GM21423 (cell line): ENCODE measurements at regions not wholly inside any gene's neighbourhood (a gene's known extent, or its start where the extent isn't known, plus 50 kb on each side); places are given as distances from the start of the nearest gene placed in this dataset.

Experiments used
- ATAC-seq: cut with Tn5 transposase; IDR thresholded peaks from one replicate; pipeline ENCODE4 v1.9.1; 2021; ENCODE audit warnings: mild to moderate bottlenecking, moderate library complexity; ENCODE audit not compliant: unreplicated experiment

DNA sequence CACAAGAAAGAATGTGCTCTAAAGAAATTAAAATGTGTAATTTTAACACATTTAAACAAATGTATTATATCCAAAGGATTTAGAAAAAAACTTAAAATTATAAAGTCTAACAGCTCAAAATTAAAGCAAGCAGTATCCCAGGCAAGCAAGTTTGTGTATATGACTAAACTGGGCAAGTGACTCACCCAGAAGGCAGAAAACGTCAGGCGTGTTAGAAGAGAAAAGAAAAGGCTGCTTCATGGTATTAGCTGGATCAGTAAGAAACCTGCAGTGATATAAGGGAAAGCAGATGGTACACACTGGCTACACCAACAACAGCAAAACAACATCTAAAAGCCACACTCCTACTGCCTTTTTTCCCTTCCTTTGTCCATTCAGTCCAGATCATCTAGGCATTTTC, 250.6 kb upstream of the NDST3 start:
- ATAC-seq: no peak

DNA sequence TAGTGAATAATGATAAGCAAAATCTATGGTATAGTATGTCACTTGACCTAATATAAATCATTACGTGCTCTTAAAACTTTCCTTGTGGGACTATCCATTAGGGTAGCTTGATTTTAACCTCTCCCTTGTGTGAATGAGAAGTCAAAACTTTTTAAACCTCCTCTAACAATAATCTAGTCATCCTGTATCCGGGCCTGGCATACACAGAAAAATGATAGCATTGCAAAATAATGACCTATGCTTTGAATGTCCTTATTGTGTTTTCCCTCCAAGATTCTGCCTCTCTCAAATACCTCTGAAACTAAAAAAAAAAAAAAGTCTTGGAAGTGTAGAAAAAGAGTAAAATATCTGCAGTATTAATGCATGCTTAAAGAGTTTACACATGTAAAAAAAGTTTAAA, 250.0 kb upstream of the NDST3 start:
- ATAC-seq: no peak

DNA sequence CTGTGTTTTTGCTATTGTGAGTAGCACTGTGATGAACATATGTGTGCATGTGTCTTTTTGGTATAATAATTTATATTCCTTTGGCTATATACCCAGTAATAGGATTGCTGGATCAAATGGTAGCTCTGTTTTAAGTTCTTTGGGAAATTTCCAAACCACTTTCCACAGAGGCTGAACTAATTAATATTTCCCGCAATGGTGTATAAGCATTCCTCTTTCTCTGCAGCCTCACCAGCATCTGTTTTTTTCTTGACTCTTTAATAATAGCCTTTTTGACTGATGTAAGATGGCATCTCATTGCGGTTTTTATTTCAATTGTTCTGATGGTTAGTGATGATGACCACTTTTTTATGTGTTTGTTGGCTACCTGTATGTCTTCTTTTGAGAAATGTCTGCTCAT, 247.7 kb upstream of the NDST3 start:
- no peak for ATAC-seq

DNA sequence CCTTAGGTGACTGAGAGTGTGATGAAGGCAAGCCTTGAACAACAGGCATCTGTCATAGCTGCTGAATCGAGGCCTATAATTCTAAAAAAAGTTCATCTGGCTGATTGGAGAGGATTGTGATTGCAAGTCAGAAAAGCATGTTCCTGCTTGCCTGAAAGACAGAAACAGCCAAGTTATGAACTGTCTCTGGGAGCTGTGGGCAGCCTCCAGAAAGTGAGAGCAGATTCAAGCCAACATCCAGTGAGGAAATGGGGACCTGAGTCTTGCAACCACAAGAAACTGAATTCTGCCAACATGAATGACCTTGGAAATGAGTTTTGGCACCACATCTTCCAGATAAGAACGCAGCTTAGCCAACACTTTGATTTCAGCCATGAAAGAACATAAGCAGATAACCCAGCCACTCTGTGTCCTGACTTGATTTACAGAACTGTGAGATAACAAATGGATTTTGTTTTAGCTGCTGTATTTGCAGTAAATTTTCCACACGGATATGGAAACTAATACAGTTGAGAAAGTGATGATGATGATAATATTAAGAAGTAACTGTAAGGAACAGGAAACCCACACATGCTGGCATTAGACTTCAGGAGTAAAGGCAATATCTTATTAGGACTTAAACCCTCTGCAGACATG, 240.3 kb upstream of the NDST3 start:
- ATAC-seq: no peak

DNA sequence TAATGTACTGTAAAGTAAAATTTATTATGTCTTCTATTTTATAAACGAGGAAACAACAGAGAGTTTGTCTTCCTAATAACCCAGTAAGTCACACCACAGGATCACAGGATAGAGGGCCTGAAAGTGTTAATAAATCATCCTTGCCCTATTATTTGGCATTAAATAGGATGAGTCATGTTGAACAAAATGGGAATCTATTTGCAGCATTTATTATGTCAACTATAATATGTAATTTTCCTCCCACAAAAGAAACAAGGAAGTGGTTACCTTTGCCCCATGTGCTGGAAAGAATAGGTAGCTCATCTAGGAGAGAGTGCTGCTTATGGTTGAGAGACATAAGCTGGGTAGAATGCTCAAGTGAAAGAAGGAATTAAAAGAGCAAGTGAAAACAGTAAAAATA, 237.6 kb upstream of the NDST3 start:
- no peak for ATAC-seq

DNA sequence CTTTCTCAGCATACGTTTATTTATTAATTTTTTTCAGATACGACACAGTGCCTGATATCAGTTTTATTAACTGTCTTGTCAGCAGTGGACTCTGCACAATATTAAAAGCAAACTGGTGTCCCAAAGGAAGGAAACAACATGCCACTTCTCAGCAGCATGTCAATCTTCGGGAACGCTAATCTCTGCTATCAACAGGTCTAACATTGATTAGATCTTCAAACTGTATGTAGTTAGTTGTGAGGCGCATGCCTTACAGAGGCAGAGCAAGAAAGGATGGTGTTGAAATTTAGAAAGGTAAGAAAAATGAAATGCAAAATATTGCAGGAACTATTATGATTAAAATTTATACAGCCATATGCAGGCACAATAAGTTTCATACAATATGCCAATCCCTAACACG, 233.7 kb upstream of the NDST3 start:
- ATAC-seq: no peak

DNA sequence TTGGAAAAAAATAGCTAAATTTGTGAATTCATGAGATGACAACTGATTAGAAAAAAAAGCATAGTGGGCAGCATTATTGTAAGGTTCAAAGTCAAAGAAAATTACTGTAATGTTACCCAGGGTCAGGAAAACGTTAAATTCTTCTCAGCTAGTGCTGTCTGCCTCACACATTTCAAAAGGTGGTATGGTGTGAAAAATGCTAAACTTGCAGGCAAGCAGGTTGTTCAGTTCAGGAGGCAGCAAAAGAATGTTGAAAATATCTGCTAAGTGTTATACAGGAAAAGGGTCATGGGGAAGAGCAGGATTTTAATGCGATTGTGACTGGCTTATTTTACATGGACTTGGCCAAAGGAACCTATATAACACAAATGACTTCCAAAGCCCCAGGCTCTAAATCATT, 232.5 kb upstream of the NDST3 start:
- no peak for ATAC-seq

DNA sequence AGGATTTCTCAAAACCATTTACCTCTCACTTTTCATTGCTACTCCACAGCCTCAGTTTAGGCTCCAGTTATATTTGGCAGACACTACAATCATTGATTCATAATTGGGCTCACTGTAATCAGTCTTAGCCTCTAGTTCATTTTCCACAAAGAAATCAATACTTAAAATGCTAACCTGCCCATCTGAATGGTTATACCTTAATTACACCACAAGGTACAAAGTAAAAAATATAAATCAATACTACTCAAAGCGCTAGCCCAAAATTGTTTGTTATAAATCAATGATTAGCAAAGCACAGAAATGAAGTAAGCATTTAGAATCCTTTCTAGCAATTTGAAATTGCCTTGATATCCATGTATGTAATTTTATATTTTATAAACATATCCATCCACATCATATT, 222.6 kb upstream of the NDST3 start:
- ATAC-seq: no peak

DNA sequence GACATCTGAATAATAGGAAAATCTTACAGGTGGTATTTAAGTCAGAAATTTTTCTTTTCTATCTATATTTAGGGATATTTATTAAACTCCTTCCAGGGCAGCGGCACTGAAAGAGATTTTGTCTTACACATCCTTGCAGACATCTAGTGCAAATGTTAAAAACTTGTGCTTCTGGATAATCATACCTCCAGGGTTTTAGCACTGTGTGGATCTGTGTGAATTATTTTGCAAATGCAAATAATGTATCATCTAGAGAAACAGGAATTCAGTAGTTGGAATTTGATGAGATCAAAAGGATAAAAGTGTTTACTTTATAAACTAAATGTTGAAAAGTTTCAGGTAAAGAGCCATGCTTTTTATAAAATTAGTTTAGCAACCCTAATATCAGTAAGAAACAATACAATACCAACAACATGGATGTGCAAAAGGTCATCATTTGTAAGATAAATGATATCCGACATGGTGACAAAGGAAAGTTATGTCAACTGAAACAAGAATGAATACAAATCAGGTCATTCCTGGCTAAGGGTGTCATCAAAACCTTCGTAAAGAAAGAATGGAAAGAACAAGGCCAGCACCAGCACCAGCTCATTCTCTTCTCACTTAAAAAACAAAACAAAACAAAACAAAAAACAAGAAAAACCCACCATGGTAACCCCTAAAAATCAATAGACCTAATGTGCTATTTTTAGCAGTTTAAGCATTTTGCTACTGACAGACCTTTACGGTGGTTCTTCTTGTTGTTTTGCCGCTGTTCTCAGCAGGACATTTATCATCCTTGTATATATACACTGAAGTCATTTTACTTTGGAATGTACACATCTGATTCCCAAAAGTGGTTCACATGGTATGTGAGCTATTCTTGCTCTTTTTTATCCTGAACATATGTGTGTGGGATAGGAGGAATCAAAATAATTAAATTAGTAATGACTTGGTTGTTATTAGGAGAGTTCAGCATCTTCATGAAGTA, 219.7 kb upstream of the NDST3 start:
- no peak for ATAC-seq

DNA sequence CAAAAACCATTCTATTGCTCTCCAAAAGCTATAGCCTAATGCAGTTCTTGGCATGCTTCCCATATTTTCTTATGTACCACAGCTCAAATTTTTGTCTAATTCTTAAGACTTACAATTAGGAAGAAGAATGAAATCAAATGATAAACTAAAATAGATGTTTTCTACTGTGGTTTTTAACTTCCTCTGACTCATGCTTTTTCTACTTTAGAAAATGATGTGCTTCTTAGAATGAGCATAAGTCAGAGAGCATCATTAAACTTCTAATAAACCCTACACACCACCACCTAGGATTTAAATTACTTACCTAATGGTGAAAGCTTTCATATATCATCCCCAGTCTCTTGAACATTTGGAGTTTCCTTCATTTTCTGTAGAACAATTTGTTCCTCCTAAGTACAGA, 217.0 kb upstream of the NDST3 start:
- no peak for ATAC-seq

DNA sequence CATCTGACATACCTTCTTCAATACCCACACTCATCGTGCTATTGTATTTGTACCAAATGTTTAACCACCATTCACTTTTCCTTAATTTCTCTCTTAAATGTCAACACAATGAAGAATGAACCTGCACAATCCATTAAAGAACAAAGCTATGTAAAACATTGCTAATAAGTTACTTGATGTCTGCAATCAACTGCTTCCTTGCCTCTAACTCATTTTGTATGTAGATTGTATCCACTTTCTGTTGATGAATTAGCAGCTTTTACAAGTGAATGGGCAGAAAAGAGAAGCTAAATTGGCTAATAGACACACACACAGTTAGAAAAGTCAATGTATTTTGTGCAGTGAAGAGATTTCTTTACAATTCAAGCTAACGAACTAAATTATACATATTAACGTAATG, 212.5 kb upstream of the NDST3 start:
- no peak for ATAC-seq

DNA sequence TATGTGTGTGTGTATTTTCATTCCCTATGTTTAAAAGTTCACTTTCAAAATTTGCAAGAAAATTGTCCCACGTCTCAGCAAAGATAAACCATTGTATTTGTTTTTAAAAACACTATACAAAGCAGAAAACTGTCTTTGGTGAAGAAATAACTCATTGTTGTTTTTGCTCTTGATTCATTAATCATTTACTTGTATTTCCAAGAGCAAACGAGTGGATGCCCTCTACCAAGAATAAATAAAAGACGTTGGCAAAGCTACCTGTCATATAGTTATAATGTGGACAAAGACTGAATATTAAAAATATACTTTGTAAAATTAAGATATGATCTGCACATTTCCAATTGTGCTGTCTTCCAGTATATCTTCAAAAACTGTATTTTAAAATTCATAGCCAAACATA, 210.9 kb upstream of the NDST3 start:
- ATAC-seq: no peak

DNA sequence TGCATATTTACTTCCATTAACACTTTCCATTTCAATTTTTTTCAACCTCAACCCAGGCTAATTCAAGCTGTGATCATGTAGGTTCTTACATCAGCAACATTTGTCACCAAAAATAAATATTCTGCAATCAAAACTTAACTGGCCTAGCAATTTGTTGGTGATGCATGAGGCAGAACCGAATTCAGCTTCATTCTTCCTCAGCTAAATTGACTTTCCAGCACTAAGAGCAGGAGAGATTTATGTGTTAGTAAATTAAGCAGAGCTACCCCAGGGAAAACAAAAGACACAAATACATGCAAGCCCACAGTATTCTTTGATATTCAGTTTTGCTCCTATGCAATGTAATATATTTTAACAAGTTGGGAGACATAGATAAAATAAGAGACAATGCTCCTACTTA, 208.7 kb upstream of the NDST3 start:
- no peak for ATAC-seq

DNA sequence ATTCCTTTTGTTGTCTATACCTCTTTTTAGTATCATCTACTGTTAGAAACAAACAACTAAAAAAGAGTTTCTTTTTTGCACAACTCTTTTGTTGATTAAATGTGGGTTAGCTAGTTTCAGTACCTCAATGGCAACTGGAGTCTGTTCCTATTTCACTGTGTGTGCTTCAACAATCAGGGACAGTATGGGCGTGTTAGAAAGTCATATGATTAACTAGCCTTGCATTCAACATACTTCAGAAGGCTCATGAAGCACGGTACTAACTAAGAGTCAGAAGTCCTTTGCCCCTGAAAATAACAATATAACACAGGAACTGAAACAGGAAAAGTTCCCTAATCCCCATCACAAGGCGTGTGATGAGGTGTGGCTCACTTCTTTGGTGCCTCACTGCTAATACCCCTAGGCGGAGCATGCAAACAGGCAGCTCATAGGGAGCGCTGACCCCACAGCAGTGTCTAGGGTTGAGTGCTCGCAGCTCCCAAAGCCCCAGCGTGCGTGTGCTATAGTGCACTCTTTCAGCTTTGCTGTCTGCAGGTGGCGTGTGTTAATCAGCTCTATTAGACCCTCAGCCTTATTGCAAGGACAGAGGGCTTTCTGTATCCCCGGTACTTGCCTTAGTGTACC, 203.1 kb upstream of the NDST3 start:
- no peak for ATAC-seq

DNA sequence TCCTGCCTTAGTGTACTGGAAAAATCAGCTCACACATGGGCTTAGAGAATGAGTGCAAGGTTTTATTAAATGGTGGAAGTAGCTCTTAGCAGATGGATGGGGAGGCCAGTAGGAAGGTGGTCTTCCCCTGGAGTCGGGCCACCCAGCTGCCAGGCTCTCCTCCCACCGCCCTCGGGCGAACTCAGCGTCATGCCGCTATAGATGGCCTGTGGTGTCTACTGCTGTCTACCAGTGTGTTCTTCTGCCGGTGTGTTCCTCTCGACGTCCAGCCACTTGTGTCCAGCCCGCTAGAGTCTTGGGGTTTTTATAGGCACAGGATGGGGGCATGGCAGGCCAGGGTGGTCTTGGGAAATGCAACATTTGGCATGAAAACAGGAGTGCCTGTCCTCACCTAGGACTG, 198.7 kb upstream of the NDST3 start:
- no peak for ATAC-seq

DNA sequence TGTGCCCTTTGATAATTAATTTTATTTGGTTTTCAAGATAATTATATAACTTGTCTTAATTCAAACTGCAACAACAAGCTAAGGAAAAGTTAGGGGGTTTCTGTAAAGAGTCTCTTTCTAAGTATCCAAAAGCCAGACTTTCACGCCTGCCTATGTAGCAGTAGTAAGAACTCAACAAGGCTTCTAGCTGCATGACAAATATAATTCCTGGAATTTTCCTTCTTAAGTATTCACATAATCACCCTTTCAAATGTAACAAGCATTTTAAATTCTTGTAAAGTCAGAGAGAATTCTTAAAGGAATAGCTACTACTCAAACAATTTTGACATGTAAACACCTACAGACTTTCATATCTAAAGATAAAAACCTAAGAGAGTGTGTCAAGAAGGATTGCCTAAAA, 189.7 kb upstream of the NDST3 start:
- ATAC-seq: no peak

DNA sequence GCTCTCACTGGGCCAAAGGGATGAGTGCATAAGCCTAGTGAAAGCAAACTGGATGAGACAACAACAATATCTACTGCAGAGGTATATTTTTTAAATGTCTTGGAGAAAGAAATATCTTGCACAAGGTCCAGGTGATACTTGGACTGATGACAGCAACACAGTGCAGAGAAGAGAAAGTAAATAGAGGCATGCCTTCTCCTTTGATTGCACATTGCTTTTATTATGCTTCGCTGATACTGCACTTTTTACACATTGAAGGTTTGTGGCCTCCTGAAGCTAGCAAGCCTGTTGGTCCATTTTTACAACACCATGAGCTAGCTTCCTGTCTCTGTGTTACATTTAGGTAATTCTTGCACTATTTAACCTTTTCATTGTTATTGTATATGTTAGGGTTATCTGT, 189.0 kb upstream of the NDST3 start:
- ATAC-seq: no peak

DNA sequence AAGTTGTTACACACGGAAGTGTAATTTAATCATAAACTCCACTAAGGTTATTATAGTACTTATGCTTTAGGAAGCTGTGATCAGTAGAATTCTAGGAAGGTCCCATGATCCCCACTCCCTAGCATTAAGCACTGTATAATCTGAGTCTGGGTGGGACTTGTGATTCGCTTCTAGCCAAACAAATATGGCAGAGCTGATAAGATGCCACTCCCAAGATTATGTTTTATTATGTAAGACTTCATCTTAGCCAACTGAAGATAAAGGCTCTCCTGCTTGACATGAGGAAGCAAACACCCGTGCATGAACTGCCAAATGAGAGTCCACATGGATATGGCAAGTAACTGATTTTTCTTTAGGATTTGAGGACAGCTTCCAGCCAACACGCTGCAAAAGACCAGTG, 186.4 kb upstream of the NDST3 start:
- ATAC-seq: no peak

DNA sequence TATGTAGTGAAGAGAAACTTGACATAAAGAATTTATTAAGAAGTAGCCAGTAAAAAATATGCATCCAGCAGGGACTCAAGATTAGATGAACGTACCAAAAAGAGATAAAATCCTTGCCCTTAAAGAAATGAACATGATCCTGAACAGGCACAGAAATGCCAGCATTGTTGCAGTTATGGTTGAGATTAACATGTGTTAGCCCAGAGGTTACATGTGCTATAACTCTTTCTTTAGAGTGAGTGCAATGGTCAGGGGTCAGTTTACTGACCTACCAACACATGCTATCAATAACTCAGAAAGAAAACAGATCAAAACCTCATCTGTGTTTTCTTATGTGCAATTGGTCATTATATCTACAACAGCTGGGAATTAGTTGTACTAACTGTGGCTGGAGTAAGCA, 166.1 kb upstream of the NDST3 start:
- ATAC-seq: no peak

DNA sequence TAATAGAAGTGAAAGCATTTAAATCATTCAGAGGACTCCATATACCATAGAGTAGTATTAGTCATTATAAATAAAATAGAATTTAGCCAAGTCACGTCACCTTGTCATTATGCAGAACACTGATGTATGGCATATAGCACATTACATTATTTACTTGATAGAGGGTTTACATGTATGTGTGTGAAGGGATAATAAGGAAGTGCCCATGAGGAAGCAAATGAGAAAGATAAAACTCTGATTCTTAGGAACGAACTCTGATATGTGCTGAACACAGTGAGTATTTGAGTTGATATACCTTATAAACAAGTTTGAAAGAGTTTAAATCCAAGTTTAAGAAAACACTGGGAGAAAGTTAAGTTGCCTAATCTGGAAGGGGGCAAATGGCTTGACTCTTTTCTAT, 160.5 kb upstream of the NDST3 start:
- ATAC-seq: no peak

DNA sequence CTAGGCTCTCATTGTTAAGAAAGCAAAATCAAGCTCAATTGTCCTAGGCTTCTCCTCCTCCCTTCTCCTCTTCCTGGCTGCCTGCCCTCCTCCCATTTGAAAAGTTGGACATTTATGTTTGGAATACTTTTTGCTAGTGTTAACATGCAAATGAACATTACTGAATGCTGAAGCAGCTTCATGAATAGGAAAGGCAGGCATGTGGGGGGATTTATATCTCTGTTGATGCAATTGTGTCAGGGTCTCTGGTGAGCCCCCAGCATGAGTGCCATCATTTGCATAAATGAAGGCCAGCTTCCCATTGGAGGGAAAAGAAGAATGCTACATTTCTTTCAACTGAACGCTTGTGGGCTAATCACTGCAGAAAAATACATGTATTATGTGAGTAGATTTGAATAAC, 160.1 kb upstream of the NDST3 start:
- ATAC-seq: no peak

DNA sequence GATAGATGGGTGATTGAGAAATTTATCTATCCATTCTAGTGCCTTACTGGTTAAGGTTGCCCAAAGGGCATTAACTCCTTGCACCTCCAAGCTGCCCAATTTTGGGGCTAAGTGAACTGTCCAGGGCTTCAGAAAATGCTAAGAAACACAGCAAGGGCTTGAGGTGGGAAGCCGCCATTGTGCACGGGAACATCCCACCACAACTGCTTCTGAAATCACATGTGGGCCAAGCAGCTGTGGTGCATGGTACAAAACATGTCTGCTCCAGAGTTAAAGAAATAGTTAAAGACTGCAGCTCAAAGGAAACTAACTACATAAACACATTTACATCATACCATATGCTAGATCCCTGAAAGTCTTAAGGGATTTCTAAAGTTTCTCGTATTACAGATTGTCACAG, 144.3 kb upstream of the NDST3 start:
- ATAC-seq: no peak
